ENCODE measurements at regions not wholly inside any gene's neighbourhood (a gene's known extent, or its start where the extent isn't known, plus 50 kb on each side); places are given as distances from the start of the nearest gene placed in this dataset.

DNA sequence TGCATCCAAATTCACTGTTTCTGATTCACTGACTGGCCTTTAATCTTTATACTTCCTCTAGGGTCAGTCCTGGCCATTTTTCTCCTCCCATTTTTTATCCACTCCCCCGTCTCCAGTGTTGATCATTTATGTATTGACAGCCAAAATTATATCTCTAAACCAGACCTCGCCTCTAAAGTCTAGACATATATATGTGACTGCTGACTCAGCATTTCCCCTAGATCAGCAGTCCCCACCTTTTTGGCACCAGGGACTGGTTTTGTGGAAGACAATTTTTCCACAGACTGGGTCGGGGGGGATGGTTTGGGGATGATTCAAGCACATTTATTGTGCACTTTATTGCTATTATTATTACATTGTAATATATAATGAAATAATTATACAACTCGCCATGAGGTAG lies 88.3 kb upstream of the DAAM1 start (continued):
- TF ChIP-seq ZNF207 (IDR thresholded peaks at IDR 0.05; ENCODE audit: borderline replicate concordance) (no peak), MYB (IDR thresholded peaks at IDR 0.05; ENCODE audit: borderline replicate concordance, low read depth, low read length) (no peak), SUPT20H (IDR thresholded peaks at IDR 0.05; ENCODE audit: borderline replicate concordance, control insufficient read depth, low read depth, low read length) (no peak)
- TF ChIP-seq, protein P1, sequence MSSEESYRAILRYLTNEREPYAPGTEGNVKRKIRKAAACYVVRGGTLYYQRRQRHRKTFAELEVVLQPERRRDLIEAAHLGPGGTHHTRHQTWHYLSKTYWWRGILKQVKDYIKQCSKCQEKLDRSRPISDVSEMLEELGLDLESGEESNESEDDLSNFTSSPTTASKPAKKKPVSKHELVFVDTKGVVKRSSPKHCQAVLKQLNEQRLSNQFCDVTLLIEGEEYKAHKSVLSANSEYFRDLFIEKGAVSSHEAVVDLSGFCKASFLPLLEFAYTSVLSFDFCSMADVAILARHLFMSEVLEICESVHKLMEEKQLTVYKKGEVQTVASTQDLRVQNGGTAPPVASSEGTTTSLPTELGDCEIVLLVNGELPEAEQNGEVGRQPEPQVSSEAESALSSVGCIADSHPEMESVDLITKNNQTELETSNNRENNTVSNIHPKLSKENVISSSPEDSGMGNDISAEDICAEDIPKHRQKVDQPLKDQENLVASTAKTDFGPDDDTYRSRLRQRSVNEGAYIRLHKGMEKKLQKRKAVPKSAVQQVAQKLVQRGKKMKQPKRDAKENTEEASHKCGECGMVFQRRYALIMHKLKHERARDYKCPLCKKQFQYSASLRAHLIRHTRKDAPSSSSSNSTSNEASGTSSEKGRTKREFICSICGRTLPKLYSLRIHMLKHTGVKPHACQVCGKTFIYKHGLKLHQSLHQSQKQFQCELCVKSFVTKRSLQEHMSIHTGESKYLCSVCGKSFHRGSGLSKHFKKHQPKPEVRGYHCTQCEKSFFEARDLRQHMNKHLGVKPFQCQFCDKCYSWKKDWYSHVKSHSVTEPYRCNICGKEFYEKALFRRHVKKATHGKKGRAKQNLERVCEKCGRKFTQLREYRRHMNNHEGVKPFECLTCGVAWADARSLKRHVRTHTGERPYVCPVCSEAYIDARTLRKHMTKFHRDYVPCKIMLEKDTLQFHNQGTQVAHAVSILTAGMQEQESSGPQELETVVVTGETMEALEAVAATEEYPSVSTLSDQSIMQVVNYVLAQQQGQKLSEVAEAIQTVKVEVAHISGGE (CRISPR knock-in tag; IDR thresholded peaks at IDR 0.05), result no peak

DNA sequence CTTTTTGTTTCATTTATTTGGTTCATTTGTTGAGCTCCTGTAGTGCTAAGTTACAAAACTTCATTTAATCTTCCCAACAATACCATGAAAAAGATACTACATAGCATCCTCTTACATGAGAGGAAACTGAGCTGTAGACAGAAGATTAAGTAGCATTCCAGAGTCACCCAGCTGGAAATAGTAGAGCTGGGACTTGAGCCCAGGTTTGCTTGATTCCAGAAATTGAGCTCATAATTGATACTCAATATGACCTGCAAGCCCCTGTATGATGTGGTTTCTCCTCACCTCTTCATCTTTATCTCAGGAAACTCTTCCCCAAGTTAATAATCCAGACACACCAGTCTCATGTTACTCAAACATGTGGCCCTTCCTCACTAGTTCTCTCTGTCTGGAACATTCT lies 87.0 kb upstream of the DAAM1 start:
- POLR2A ChIA-PET, result no interaction called here
- Histone ChIP-seq H2AFZ (ENCODE audit: control insufficient read depth, low read depth, low read length) (no peak overlapping the region), H3K4me3 (no peak overlapping the region), H3K9me3 (replicated peaks; ENCODE audit: control insufficient read depth, insufficient read depth, low read length) (no peaks in the 10 kb centered on the region), H3K9ac (ENCODE audit: control insufficient read depth, insufficient read depth, low read length) (no peak overlapping the region), H3K79me2 (ENCODE audit: control insufficient read depth, insufficient read depth, low read length) (no peaks in the 10 kb centered on the region), H3K27me3 (replicated peaks in 1 of 2; ENCODE audit: control insufficient read depth in 2 of 2, insufficient read depth in 2 of 2, low read length in 1 of 2) (no peaks in the 10 kb centered on the region; a peak in 2 of 4 replicates), H3K4me1 (ENCODE audit: control insufficient read depth, insufficient read depth, low read length) (no peaks in the 10 kb centered on the region), H3K36me3 (ENCODE audit: control insufficient read depth in 2 of 2, insufficient read depth in 2 of 2, low read length in 1 of 2) (no peaks in the 10 kb centered on the region), H4K20me1 (ENCODE audit: control insufficient read depth, insufficient read depth) (no peaks in the 10 kb centered on the region), H3K4me2 (ENCODE audit: control insufficient read depth, insufficient read depth) (no peak overlapping the region), H3K27ac (ENCODE audit: control insufficient read depth, insufficient read depth) (no peak overlapping the region)
- no TSS peak for BruUV-seq (replicated peaks)
- in situ Hi-C loops (cut with MboI) (no loop called here), intact Hi-C loops (cut with micrococcal nuclease; ENCODE audit: unreplicated experiment) (no loop called here)
- DNase-seq (ENCODE audit: low read depth, low spot score), result no peak
- RAD21 ChIA-PET (ENCODE audit: unreplicated experiment), result no interaction called here
- SMC1A ChIA-PET (ENCODE audit: uncharacterized antibody, unreplicated experiment), result interaction anchor here (0.8 to 1.3 kb wide), 5 partner anchors 8 to 600 kb away, joined by 3 to 4 read pairs (median 3); no protein-coding TSS in a partner anchor
- CTCF ChIA-PET, result interaction anchor here (1.1 to 1.2 kb wide), 3 partner anchors 23 to 354 kb away, joined by 3 to 4 read pairs (median 3); no protein-coding TSS in a partner anchor
- no peak for FAIRE-seq
- ATAC-seq, result no peak
- no peak for TF ChIP-seq SMARCA5 (IDR thresholded peaks at IDR 0.05)
- TF ChIP-seq JUND (IDR thresholded peaks at IDR 0.05; ENCODE audit: low read depth, low read length), result no peak

Data from GM12878 (cell line).